H4 (cell line): ENCODE measurements at regions not wholly inside any gene's neighbourhood (a gene's known extent, or its start where the extent isn't known, plus 50 kb on each side); places are given as distances from the start of the nearest gene placed in this dataset.
A peak's percentile ranks its signal among the peaks of the same experiment; 100 is the strongest.
"Not testable (repeated sequence)": the region's sequence is repeated elsewhere in the genome, so short reads cannot be mapped to it uniquely, and the experiment has no call there.

Experiments
- DNase-seq: peaks from one replicate; pipeline ENCODE4 v3.0.0-alpha.2; 2015; ENCODE audit warnings: low spot score

DNA sequence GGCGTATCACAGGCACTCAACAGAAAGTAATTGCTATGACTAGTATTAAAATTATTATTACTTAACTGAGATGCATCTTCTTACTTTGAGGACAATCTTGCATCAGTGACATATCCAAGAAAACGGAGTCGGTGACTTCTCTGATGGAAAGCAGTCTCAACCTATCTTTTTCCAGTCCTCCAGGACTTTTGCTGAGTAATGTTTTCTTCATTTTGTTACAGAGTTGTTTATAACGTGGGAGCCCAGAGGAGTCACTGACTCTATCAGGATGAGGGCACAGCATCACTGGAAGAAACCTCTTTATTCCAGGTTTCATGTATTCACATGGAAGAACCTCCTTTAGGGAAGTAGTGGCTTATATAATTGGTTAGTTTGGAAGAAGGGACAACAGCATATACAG lies 51.5 kb upstream of the MELK start:
- DNase-seq: no peak

DNA sequence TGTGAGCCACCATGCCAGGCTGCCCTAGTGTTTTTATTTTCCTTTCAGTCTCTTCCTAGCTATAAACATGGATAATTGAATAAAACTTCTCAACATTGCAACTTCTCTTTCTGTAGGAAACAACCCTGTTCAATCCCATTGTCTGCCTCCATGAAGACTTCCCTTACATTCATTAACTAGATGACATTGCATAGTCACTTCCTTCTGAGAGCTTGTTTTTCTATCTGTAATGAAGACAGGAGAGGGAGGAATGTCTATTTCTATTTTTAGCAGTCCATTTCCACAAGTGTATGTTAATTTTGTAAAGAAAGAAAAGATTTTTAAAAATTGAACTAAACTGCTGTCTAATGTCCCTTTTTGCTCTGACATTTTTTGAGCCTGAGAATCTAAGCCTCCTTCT lies 55.6 kb upstream of the MELK start:
- no peak for DNase-seq

DNA sequence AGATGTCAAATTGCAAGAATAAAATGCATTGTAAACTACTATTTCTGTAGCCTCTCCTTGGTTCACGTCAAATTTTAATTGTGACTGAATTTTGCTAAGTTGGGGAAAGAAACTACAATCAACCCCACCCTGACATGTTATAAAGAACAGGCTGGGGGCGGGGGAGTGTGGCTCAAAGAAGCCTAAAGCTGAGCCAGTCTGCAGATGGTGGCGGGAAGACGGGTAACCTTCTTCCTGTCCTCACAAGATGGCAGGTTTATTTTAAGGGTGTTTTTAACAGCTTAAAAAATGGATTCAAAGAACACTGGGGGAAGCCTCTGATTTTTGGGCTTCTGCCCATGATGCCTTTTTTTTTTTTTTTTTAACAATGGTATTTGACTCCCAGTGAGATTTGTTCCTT lies 68.5 kb upstream of the MELK start:
- DNase-seq: no peak

DNA sequence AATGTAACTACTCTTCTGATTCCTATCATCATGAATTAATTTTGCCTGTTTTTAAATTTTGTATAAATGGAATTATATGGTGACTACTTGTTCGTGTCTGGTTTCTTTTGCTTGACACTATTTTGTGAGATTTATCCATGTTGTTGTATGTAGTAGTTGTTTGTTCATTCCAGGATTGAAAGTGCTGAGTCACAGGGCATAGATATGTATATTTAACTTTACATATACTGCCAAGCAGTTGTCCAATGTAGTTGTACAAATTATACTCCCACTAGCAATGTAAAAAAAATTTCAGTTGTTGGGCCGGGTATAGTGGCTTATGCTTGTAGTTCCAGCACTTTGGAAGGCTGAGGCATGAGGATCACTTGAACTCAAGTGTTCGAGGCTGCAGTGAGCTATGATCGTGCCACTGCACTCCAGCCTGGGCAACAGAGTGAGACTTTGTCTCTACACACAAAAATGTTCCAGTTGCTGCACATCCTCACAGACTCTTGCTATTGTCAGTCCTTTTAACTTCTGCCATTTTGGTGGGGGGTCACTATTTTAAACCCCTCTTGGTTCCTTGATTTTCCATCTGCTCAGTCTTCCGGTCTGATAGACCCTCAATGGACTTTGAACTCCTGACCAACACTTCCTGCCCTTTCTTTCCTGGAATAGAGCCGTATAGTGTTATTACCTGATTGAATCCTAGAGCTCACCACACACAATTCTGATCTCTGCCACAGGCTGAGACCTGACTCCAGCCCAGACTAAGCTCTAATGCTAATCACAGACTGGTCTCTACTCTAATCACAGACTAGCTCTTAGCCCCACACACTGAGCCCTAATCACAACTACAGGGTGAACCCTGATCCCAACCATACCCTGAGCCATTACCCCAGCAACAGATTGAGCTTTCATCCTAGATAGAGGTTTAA lies 69.3 kb upstream of the MELK start:
- DNase-seq: no peak

DNA sequence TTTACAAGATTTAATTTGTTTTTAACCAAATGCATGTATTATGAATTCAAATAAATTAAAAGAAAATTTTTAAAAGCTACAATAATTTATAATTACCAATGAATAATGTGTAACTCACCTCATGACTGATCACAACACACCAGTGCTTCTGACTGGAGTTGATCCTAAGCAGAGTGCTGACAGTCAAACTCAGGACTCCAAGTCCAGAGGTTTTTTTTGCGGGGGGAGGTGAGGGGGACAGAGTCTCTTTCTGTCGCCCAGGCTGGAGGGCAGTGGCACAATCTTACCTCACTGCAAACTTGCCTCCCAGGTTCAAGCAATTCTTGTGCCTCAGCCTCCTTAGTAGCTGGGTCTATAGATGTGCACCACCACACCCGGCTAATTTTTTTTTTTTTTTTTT lies 71.0 kb upstream of the MELK start:
- no peak for DNase-seq

DNA sequence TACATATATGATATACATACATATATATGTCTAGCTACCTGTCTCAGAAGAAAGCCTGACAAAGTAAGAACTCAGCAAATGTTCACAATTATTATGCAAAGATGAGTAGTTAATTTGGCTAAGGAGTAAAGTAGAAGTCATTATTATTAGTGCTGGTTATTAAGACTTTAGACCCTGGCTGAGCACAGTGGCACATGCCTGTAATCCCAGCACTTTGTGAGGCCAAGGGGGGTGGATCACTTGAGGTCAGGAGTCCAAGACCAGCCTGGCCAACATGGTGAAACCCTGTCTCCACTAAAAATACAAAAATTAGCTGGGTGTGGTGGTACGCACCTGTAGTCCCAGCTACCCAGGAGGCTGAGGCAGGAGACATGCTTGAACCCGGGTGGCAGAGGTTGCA lies 71.8 kb upstream of the MELK start:
- DNase-seq: not testable (repeated sequence)

DNA sequence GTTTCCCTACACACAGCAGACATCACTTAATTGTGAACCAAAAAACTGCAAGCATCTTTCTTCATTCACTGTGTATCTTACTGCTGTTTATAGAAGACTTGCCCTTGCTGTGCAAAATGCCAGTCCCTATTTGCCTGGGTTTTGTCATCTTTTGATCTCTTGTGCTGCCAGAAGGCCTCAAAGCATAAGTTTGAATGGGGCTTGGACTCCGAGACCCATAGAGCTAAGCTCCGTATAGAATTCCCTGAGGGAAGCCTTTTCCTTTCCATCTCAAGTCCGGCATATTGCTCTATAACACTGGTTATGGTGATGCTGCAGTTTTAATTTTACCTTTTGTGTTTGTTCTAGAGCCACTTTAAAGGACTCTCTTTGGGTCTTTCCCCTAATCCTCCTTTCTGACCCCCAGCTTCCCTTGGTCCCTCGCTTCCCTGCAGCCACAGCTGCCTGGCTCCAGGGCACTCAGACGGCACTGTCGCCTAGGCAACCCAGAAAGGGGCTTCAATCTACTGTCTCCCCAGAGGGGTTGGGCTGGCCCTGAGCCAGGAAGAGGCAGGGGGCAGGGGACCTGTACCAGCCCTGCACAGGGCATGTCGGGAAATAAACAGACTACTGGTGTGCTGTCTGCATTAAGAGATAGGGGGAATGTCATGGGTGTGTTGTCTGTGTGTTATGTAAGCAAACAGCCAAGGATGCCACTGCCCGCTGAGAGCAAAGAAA lies 73.4 kb upstream of the MELK start:
- DNase-seq: no peak

DNA sequence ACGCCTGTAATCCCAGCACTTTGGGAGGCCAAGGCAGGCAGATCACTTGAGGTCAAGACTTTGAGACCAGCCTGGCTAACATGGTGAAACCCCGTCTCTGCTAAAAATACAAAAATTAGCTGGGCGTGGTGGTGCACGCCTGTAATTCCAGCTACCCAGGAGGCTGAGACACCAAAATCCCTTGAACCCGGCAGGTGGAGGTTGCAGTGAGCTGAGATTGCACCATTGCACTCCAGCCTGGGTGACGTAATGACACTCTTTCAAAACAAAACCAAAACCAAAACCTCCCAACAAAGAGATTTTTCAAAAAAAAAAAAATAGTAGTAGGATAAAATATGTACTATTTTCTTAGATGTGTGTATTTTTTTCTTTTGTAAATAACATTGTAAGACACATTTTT lies 79.1 kb upstream of the MELK start:
- DNase-seq: not testable (repeated sequence)

DNA sequence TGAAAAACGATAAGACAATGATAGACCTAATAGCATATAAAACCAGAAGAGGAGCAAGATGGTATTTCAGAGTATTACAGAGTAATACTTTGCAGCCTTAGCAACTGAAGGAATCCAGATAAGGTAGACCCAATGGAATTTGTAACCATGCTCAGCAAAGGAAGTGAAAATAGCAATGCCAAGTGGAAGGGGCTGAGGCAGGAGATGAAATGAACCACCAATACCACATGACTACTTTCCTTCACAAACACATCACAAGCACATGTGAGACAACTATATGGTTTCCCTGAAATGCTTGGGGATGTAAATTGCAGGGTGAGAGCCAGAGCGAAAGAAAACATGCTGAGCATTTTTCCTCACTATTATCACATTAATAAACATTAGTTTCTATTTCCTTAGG lies 79.8 kb upstream of the MELK start:
- DNase-seq: no peak

DNA sequence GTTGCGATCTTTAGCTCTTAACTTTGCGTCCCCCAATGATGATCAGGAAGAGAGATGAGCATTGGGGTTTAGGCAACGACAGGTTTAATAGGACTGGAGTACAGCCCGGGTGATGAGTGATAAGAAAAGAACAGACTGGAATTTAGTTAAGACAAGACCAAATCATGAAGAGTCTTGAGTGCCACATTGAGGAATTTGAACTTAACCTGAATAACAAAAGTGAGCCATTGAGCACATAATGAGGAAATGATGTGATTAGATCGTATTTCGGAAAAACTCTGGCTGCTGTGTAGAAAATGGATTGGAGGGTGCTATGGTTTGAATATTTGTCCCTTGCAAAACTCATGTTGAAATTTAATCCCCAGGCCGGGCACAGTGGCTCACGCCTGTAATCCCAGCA lies 83.2 kb upstream of the MELK start:
- no peak for DNase-seq

DNA sequence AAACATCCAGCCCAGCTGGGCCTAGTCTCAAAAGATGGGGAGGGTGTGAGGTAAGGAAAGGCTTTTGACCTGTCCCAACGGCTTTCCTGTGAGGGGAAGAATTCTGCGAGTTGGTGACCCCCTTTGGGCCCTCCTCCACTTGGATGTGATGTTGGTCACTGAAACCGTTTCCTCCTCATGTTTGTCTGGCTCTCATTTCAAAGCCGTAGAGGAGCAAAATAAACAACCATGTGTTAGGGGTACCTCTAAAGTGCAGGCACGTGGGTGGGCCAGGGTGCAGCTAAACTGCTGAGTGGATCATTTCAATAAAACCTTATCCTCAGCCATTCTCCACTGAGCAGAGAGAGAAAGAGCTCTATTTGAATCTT lies 84.3 kb upstream of the MELK start:
- no peak for DNase-seq

DNA sequence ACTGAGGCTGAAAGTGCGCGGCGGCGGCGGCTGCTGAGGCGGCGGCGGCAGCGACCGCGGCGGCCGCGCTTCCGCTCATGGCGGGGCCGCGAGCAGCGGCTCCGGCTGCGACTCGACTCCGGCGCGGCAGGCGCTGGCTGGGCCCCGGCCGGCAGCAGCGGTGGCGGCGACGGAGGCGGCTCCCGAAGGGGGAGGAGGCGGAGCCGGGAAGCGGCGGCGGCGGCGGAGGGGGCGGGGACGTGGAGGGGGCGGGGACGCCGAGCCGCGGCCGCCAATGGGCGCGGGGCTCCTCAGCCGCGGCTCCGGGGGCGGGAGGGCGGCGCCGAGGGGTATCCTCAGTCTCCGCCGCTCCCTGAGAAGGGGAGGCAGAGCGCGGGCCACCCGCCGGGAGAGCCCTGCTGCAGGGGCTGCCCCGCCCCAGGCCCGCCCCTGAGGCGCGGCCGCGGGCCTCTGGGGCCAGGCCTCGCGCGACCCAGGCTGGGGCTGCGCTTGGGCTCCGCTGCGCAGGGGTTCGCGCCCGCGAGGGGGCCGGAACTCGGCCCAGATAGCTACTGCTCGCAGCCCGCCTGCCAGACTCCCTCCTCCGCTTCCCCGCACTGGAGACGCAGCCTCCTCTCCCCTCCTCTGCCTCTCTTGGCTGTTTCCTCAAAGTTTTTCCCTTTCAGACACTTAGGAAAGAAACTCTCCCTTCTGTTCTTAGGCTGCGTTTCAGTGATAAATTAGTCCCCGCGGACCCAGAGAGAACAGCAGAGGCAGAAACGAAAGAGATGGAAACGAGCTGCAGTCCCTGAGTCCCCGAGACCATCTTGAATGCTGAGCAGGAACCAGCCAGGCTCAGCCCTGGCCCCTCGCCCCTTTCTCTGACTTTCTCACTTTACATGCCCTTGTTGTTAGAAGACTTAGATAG lies 85.0 kb upstream of the MELK start:
- peak; percentile 84 for DNase-seq

DNA sequence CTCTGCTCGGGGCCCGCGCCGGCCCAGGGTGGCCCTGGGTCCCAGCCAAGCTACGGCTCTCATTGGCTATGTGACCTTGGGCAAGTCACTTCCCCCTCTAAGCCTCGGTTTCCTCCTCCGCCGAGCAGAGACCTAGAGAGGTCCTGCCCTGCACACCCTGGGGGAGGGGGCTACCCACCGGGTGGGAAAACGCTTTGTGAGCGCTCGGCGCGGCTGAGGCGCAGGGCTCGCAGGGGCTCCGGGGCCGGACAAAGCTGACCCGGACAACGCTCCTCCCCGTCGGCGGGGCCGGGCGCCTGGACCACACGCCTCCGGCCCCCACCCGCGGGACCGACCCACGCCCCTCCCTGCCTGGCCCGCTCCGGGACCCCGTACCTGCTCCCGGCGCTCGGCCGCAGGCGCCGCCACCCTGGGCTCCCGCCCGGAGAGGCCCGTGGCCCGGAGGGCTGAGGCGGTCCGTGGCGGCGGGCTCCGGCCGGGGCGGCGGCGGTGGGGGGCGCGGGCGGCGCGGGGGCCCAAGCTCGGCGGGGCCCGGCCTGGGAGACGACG lies 85.7 kb upstream of the MELK start:
- DNase-seq: no peak

DNA sequence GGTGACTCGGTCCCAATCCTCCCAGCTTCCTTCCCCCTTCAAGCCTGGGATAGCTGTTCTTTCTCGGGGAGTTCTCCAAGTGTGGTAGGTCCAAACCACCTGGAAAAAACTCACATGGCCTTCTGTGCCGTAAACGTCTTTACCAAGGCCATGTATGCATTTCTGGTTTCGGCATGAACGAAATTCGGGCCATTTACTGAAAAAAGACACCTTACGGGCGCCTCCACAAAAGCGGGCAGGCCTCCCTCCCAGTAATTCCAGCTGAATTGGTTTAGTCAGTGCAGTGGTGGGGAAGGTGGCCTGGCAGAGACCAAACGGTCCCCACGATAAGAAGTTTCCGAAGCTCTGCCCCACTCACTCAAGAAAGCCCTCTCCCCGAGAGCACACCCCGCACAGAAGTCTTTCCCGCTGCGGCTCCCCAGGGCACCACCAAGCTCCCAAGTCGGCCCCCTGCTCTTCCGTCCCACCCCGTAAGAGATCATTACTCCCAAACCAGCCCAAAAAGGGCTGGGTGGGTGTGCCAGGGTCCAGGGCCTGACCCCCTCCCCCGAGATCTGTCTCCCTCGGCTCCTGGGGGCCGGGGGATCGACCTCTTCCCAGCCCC lies 86.3 kb upstream of the MELK start:
- no peak for DNase-seq

DNA sequence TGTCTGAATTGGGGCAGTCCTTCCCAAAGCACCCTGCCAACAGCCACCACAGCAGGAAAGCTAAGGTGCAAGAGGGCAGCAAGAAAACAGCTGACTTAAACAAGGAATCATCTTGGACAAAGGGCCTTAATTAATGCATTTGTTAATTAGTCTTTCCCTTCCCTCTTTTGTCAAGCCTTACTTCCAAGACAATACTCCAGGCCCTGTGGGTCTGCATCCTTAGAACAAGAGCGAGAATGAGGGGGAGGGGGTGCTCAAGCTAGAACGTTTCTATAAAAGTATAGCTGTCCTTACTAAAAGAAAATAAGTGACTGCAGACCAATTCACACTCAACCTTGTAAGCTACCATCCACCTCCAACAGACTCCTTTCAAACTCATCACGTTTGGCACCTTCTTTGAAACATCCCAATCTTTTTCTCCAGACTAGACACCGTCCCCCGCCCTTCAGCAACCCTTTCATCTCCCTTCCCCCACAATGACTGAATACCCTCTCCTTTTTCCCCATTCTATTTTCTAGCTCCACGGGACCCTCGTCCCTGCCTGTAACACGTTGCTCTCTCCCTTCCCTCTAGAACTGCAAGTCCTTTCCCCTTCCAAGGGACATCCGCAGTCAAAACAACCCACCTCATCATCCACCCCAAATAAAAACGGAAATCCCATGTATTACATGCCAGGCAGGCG lies 85.7 kb upstream of the RNF38 start:
- DNase-seq: no peak

DNA sequence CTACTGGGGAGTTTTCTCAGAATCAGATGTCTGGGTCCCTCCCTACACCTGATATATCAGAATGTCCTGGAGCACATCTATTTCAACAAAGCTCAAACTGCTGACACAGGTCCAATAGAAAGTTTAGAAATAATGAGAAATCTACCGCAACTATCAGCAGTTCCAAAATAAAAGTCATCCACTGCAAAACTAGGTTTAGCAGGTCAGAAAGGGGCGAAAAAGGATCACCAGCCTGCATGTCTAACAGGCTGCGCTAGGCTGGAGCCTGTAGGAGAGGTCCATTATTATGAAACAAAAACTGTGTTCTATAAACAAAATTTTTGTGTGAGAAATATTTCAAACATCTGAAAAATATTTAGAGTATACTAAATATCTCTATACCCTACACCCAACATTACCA lies 84.1 kb upstream of the RNF38 start:
- no peak for DNase-seq

DNA sequence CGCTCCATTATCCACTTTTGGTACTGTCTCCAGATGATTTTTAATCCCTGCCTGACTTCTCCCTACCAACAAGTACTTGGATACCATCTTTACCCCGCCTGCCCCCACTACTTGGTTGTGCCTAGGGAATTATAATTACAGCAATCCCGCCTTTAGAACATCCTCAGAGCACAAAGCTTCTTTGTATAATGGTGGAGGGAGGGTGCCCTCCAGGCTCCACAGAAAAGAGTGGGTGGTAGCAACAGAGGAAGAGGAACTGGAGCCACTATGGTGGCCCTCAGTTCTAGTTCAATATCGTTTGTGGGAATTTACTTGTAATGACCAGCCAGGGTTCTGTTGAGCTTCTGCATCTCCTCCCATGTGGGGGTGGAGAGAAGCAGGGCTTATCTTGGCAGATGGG lies 79.0 kb upstream of the RNF38 start:
- no peak for DNase-seq

DNA sequence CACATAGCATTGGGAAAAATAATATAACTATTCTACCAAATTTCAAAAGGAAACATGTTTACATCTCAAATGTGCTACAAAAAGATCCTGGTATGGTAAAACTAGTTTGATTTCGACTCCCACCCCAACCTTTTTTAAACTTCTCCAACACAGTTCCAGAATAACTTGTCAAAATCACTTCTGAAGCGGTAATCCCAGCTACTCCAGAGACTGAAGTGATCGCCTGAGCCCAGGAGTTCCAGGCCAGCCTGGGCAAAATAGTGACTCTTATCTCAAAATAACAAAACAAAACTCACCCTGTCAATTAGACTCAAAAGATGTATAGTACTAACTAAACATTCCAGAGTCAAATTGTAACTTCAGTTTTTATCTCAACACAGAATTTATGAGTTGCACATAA lies 71.3 kb upstream of the RNF38 start:
- DNase-seq: no peak

DNA sequence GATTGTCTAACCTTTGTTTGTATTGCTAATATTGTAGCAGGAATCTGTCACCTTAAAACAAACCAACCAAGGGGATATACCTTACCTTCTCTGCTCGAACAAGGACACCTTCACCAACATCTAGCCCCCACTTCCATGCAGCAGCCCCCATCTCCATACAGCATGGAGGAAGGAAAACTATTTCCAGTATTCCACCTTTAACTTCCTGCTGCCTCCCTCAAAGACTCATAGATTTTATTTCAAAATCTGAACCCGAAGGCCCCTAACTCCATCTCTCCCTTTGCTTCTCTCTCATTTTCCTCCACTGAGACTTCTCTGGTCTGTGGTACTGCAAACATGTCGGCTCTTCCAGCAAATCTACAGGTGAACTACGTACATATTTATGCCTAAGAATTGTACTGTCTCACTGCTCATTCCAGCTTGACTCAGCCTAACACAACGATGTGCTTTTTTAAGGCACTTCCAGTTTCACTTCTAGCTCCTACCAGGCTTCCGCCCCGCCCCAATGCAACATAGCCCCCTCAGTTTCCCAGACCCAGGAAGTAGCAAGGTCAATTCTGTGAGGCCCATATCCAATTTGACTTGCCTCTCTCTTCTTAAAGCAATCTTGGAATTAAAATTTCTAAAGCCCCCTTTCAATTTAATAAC lies 70.7 kb upstream of the RNF38 start:
- peak; percentile 81 for DNase-seq

DNA sequence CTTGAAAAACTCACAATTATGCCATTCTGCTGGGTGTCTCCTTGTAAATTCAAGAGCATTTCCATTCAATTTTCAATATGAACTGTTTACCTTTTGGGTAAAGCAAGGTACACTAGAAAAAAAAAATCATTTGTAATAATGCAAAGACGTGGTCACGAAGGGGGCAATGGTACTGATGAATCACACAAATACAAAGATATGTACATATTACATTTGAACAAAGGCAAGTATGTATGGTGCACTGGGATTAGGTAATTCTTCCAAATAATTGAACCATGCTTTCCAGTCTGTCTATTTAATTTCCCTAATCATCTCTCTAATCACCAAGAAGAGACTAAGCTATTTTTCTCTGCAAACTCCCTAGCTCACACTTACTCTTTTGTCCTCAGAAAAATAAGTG lies 63.4 kb upstream of the RNF38 start:
- DNase-seq: no peak

DNA sequence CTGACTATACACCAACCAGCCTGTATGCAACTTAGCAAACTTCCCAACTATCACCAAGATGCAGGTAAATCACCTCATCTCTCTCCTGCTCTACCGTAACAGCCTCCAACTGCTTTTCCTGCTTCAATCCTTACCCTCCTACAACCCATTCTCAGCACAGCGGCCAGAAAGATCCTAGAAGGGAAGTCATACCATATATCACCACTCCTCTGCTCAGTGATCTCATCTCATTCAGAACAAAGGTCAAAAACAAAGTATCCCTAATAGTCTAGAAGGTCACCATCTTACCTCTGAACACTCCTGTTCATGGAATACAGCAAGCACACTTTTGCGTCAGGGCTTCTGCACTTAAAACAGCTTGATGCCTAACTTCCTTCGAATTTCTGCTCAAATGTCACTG lies 62.2 kb upstream of the RNF38 start:
- no peak for DNase-seq
